ENCODE measurements at regions not wholly inside any gene's neighbourhood (a gene's known extent, or its start where the extent isn't known, plus 50 kb on each side); places are given as distances from the start of the nearest gene placed in this dataset.

DNA sequence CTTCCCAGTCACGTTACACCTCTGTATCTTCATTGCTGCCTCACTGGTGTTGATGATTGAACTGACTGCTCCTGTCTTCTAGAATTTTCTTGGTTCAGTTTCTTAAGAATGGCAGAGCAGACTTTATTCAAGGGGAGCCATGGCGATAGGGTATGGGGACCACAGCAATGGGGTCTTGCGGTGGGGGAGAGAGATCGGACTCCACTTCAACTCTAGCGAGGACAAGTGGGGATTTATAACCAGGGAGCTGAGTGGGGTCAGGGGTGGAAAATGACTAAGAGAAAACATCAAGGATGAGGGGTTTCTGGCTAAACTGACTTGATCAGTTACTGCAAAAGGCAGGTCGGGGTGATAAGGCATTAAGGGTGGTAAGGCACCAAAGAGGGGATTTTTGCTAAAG lies 156.4 kb downstream of the CD83 start:
- TF ChIP-seq, protein P1, sequence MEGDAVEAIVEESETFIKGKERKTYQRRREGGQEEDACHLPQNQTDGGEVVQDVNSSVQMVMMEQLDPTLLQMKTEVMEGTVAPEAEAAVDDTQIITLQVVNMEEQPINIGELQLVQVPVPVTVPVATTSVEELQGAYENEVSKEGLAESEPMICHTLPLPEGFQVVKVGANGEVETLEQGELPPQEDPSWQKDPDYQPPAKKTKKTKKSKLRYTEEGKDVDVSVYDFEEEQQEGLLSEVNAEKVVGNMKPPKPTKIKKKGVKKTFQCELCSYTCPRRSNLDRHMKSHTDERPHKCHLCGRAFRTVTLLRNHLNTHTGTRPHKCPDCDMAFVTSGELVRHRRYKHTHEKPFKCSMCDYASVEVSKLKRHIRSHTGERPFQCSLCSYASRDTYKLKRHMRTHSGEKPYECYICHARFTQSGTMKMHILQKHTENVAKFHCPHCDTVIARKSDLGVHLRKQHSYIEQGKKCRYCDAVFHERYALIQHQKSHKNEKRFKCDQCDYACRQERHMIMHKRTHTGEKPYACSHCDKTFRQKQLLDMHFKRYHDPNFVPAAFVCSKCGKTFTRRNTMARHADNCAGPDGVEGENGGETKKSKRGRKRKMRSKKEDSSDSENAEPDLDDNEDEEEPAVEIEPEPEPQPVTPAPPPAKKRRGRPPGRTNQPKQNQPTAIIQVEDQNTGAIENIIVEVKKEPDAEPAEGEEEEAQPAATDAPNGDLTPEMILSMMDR (conservative IDR thresholded peaks at IDR 0.05; ENCODE audit: low read length): no peak
- no peak for TF ChIP-seq EZH2phosphoT487 (IDR thresholded peaks at IDR 0.05; ENCODE audit: borderline replicate concordance, low read depth, low read length)
